ENCODE measurements at regions not wholly inside any gene's neighbourhood (a gene's known extent, or its start where the extent isn't known, plus 50 kb on each side); places are given as distances from the start of the nearest gene placed in this dataset.

GRCh38 chr5:135708481-135709207, 125.8 kb upstream of the SLC25A48 start:
- no peaks in the 10 kb centered on the region for H3K9me3 Mint-ChIP-seq
- Histone ChIP-seq H3K27ac (ENCODE audit: low read depth in 1 of 2, low read length in 2 of 2) (no peak overlapping the region), H3K9me3 (ENCODE audit: control insufficient read depth in 1 of 2, insufficient read depth in 1 of 2, low read length in 2 of 2) (peaks cover 0 to 8% of the 10 kb centered on the region in 2 experiments), H3K36me3 (ENCODE audit: insufficient read depth, low read length) (no peaks in the 10 kb centered on the region), H3K4me1 (ENCODE audit: insufficient read depth, low read length) (no peaks in the 10 kb centered on the region), H3K4me3 (ENCODE audit: low read length) (no peak overlapping the region), H3K27me3 (ENCODE audit: control insufficient read depth in 1 of 2, insufficient read depth in 2 of 2, low read length in 2 of 2) (peaks cover 0 to 3% of the 10 kb centered on the region in 2 experiments)
- H3K4me3 Mint-ChIP-seq, result no peak overlapping the region
- no peaks in the 10 kb centered on the region for H3K4me1 Mint-ChIP-seq (ENCODE audit: low read depth)
- no peaks in the 10 kb centered on the region for H3K36me3 Mint-ChIP-seq (ENCODE audit: low read depth)
- ChIA-PET POLR2A (no interaction called here), CTCF (no interaction called here)
- intact Hi-C loops (cut with DNase I, micrococcal nuclease), result no loop called here
- H3K27me3 Mint-ChIP-seq, result peaks cover 27% of the 10 kb centered on the region
- DNase-seq (no peak), ATAC-seq (ENCODE audit: poor library complexity) (no peak)
- no peak for TF ChIP-seq CTCF (IDR thresholded peaks at IDR 0.05)
- H3K27ac Mint-ChIP-seq, result no peak overlapping the region

GRCh38 chr5:135707302-135707701, 127.2 kb upstream of the SLC25A48 start:
- Mint-ChIP-seq H3K27ac (no peak overlapping the region), H3K36me3 (ENCODE audit: low read depth) (no peaks in the 10 kb centered on the region), H3K4me1 (ENCODE audit: low read depth) (no peaks in the 10 kb centered on the region), H3K9me3 (no peaks in the 10 kb centered on the region), H3K27me3 (peaks cover 19% of the 10 kb centered on the region), H3K4me3 (no peak overlapping the region)
- peaks cover 0 to 3% of the 10 kb centered on the region in 2 experiments for H3K27me3 ChIP-seq (ENCODE audit: control insufficient read depth in 1 of 2, insufficient read depth in 2 of 2, low read length in 2 of 2)
- no peaks in the 10 kb centered on the region for H3K36me3 ChIP-seq (ENCODE audit: insufficient read depth, low read length)
- CTCF ChIA-PET, result no interaction called here
- no peak for DNase-seq
- TF ChIP-seq CTCF (IDR thresholded peaks at IDR 0.05), result no peak
- peaks cover 0 to 8% of the 10 kb centered on the region in 2 experiments for H3K9me3 ChIP-seq (ENCODE audit: control insufficient read depth in 1 of 2, insufficient read depth in 1 of 2, low read length in 2 of 2)
- intact Hi-C loops (cut with DNase I, micrococcal nuclease), result no loop called here
- POLR2A ChIA-PET, result no interaction called here
- H3K4me1 ChIP-seq (ENCODE audit: insufficient read depth, low read length), result no peaks in the 10 kb centered on the region
- no peak overlapping the region for H3K4me3 ChIP-seq (ENCODE audit: low read length)
- no peak for ATAC-seq (ENCODE audit: poor library complexity)
- H3K27ac ChIP-seq (ENCODE audit: low read depth in 1 of 2, low read length in 2 of 2), result no peak overlapping the region

GRCh38 chr5:135706893-135707292, 127.6 kb upstream of the SLC25A48 start:
- Histone ChIP-seq H3K27ac (ENCODE audit: low read depth in 1 of 2, low read length in 2 of 2) (no peak overlapping the region), H3K9me3 (ENCODE audit: control insufficient read depth in 1 of 2, insufficient read depth in 1 of 2, low read length in 2 of 2) (peaks cover 0 to 8% of the 10 kb centered on the region in 2 experiments), H3K36me3 (ENCODE audit: insufficient read depth, low read length) (no peaks in the 10 kb centered on the region), H3K4me3 (ENCODE audit: low read length) (no peak overlapping the region), H3K4me1 (ENCODE audit: insufficient read depth, low read length) (no peaks in the 10 kb centered on the region), H3K27me3 (ENCODE audit: control insufficient read depth in 1 of 2, insufficient read depth in 2 of 2, low read length in 2 of 2) (peaks cover 0 to 3% of the 10 kb centered on the region in 2 experiments)
- ChIA-PET POLR2A (no interaction called here), CTCF (no interaction called here)
- Mint-ChIP-seq H3K27ac (no peak overlapping the region), H3K36me3 (ENCODE audit: low read depth) (no peaks in the 10 kb centered on the region), H3K9me3 (no peaks in the 10 kb centered on the region), H3K27me3 (peaks cover 19% of the 10 kb centered on the region), H3K4me1 (ENCODE audit: low read depth) (no peaks in the 10 kb centered on the region), H3K4me3 (no peak overlapping the region)
- no peak for TF ChIP-seq CTCF (IDR thresholded peaks at IDR 0.05)
- intact Hi-C loops (cut with DNase I, micrococcal nuclease), result no loop called here
- ATAC-seq (ENCODE audit: poor library complexity), result no peak
- DNase-seq, result no peak

Measured in CD4-positive, alpha-beta T cell (primary cell).